Liver (tissue), 2 donors: ENCODE measurements at regions not wholly inside any gene's neighbourhood (a gene's known extent, or its start where the extent isn't known, plus 50 kb on each side); places are given as distances from the start of the nearest gene placed in this dataset.

Experiments
- FOXA2 ChIP-seq: IDR thresholded peaks from 2 replicates; pipeline ENCODE4 v1.6.1; 2016; ENCODE audit warnings: antibody characterized with exemption
- YY1 ChIP-seq: IDR thresholded peaks from 2 replicates; pipeline ENCODE4 v1.6.1; 2016; ENCODE audit warnings: antibody characterized with exemption, mild to moderate bottlenecking
- TF ChIP-seq, protein P1 (sequence below): fragments of 150-350 bp; IDR thresholded peaks from 2 replicates; pipeline ENCODE4 v1.5.1; 2017; ENCODE audit warnings: improper control_type of control experiment, low read depth, low read length; ENCODE audit not compliant: missing input control
- donor health status: healthy.

DNA sequence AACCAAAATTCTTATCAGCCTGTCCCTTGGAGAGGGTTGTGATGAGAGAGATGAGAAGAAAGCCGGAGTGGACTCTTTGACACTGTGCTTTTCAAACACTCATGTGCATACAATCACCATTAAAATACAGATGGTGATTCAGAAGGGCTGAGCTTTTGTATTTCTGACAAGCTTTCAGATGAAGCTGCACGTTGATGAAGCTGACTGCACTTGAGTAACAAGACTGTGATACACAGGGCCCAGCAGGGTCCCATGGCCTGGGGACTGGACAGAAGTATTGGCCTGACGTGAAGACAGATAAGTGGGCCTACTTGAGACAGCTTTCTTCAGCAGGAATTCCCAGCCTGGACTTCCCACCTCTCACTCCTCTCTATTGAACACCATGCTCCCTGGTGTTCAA lies 258.2 kb downstream of the CHRM3 start:
- TF ChIP-seq YY1 (no peak), FOXA2 (no peak)
- TF ChIP-seq, protein P1, sequence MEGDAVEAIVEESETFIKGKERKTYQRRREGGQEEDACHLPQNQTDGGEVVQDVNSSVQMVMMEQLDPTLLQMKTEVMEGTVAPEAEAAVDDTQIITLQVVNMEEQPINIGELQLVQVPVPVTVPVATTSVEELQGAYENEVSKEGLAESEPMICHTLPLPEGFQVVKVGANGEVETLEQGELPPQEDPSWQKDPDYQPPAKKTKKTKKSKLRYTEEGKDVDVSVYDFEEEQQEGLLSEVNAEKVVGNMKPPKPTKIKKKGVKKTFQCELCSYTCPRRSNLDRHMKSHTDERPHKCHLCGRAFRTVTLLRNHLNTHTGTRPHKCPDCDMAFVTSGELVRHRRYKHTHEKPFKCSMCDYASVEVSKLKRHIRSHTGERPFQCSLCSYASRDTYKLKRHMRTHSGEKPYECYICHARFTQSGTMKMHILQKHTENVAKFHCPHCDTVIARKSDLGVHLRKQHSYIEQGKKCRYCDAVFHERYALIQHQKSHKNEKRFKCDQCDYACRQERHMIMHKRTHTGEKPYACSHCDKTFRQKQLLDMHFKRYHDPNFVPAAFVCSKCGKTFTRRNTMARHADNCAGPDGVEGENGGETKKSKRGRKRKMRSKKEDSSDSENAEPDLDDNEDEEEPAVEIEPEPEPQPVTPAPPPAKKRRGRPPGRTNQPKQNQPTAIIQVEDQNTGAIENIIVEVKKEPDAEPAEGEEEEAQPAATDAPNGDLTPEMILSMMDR = no peak
